T-helper 2 cell treated with Interferon-gamma antibody and Interleukin-4, amounts not matched to agents 100 ng/mL and 5 ng/mL, for 36 hours (primary cell): ENCODE measurements at regions not wholly inside any gene's neighbourhood (a gene's known extent, or its start where the extent isn't known, plus 50 kb on each side); places are given as distances from the start of the nearest gene placed in this dataset.

ENCODE experiments used
- intact Hi-C: fragments of 100-400 bp; cut with micrococcal nuclease; formaldehyde crosslinking; loops from one replicate; pipeline ENCODE4 v1.15.1; 2023

- intact Hi-C loops, result no loop called here
Measured at GRCh38 chr5:171625646-171626045, 160.0 kb upstream of the SMIM23 start.

GRCh38 chr5:171627936-171628632 lies 157.5 kb upstream of the SMIM23 start:
- intact Hi-C loops, result no loop called here

- intact Hi-C loops, result no loop called here
Measured at GRCh38 chr5:171628633-171628974, 157.0 kb upstream of the SMIM23 start.

GRCh38 chr5:171629221-171629620 lies 156.4 kb upstream of the SMIM23 start:
- intact Hi-C loops, result no loop called here

- intact Hi-C loops, result no loop called here
Measured at GRCh38 chr5:171629628-171630349, 155.8 kb upstream of the SMIM23 start.

GRCh38 chr5:171630350-171631065 lies 155.1 kb upstream of the SMIM23 start:
- intact Hi-C loops, result no loop called here

- intact Hi-C loops, result no loop called here
Measured at GRCh38 chr5:171632616-171633015, 153.0 kb upstream of the SMIM23 start.

GRCh38 chr5:171633776-171634470 lies 151.7 kb upstream of the SMIM23 start:
- intact Hi-C loops, result no loop called here

- intact Hi-C loops, result no loop called here
Measured at GRCh38 chr5:171634511-171634910, 151.1 kb upstream of the SMIM23 start.

- intact Hi-C loops, result no loop called here
Measured at GRCh38 chr5:171635028-171635427, 150.6 kb upstream of the SMIM23 start.

- intact Hi-C loops, result no loop called here
Measured at GRCh38 chr5:171635561-171636245, 149.9 kb upstream of the SMIM23 start.

GRCh38 chr5:171637811-171638210 lies 147.8 kb upstream of the SMIM23 start:
- intact Hi-C loops, result no loop called here

- intact Hi-C loops, result no loop called here
Measured at GRCh38 chr5:171639205-171639621, 146.4 kb upstream of the SMIM23 start.

GRCh38 chr5:171639966-171640365 lies 145.7 kb upstream of the SMIM23 start:
- intact Hi-C loops, result no loop called here

- intact Hi-C loops, result no loop called here
Measured at GRCh38 chr5:171640480-171640879, 145.1 kb upstream of the SMIM23 start.

- intact Hi-C loops, result no loop called here
Measured at GRCh38 chr5:171641891-171642290, 143.7 kb upstream of the SMIM23 start.

- intact Hi-C loops, result no loop called here
Measured at GRCh38 chr5:171642894-171643293, 142.7 kb upstream of the SMIM23 start.

GRCh38 chr5:171644536-171644935 lies 141.1 kb upstream of the SMIM23 start:
- intact Hi-C loops, result no loop called here

GRCh38 chr5:171646102-171647042 lies 139.2 kb upstream of the SMIM23 start:
- intact Hi-C loops, result no loop called here
